Mesothelial cell of epicardium (in vitro differentiated cells): ENCODE measurements at regions not wholly inside any gene's neighbourhood (a gene's known extent, or its start where the extent isn't known, plus 50 kb on each side); places are given as distances from the start of the nearest gene placed in this dataset.

Experiments
- DNase-seq, 2 experiments: peaks; one replicate each; pipeline ENCODE4 v3.0.0; 2021; ENCODE audit warnings: low spot score in 2 of 2; ENCODE audit not compliant: unreplicated experiment in 2 of 2
- H3K27ac Mint-ChIP-seq: 2 replicates; pipeline ENCODE4 v1.8.0; 2021; ENCODE audit warnings: mixed read lengths
- H3K27me3 Mint-ChIP-seq: 2 replicates; pipeline ENCODE4 v1.8.0; 2021; ENCODE audit warnings: low read depth, mixed read lengths
- H3K36me3 Mint-ChIP-seq: 2 replicates; pipeline ENCODE4 v1.8.0; 2021; ENCODE audit warnings: mixed read lengths
- H3K4me1 Mint-ChIP-seq: 2 replicates; pipeline ENCODE4 v1.8.0; 2021; ENCODE audit warnings: mixed read lengths
- H3K4me3 Mint-ChIP-seq: 2 replicates; pipeline ENCODE4 v1.8.0; 2021; ENCODE audit warnings: mild to moderate bottlenecking, moderate library complexity, mixed read lengths
- H3K9me3 Mint-ChIP-seq: 2 replicates; pipeline ENCODE4 v1.8.0; 2021; ENCODE audit warnings: mixed read lengths
- TF ChIP-seq, protein P1 (sequence below): fragments of 200-600 bp; sonication (generic); IDR thresholded peaks from one replicate; pipeline ENCODE4 v1.5.0; 2021; ENCODE audit warnings: antibody characterized with exemption; ENCODE audit not compliant: unreplicated experiment

DNA sequence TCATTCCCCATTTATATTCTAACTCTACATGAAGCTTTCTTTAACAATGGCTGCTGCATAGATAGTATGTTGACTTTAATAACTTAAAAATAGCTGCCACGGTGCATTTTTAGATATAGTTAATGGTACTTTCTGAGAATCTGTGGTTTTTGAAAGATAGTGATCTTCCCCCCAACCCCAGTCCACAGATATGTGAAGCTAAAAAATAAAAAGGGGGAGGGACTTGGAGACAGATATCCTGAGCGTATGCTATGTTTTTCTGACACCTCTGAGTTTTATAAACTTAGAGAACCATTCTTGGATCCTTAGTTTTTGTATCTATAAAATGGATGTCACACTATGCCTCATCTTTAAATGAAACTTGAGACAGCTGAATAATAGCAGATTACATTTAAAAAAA lies 120.5 kb downstream of the SNX18 start:
- Mint-ChIP-seq H3K27ac (no peak overlapping the region), H3K4me3 (no peak overlapping the region), H3K36me3 (no peaks in the 10 kb centered on the region), H3K4me1 (peaks cover 12% of the 10 kb centered on the region), H3K27me3 (no peaks in the 10 kb centered on the region), H3K9me3 (no peaks in the 10 kb centered on the region)
- TF ChIP-seq, protein P1, sequence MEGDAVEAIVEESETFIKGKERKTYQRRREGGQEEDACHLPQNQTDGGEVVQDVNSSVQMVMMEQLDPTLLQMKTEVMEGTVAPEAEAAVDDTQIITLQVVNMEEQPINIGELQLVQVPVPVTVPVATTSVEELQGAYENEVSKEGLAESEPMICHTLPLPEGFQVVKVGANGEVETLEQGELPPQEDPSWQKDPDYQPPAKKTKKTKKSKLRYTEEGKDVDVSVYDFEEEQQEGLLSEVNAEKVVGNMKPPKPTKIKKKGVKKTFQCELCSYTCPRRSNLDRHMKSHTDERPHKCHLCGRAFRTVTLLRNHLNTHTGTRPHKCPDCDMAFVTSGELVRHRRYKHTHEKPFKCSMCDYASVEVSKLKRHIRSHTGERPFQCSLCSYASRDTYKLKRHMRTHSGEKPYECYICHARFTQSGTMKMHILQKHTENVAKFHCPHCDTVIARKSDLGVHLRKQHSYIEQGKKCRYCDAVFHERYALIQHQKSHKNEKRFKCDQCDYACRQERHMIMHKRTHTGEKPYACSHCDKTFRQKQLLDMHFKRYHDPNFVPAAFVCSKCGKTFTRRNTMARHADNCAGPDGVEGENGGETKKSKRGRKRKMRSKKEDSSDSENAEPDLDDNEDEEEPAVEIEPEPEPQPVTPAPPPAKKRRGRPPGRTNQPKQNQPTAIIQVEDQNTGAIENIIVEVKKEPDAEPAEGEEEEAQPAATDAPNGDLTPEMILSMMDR, result no peak
- no peak for DNase-seq

DNA sequence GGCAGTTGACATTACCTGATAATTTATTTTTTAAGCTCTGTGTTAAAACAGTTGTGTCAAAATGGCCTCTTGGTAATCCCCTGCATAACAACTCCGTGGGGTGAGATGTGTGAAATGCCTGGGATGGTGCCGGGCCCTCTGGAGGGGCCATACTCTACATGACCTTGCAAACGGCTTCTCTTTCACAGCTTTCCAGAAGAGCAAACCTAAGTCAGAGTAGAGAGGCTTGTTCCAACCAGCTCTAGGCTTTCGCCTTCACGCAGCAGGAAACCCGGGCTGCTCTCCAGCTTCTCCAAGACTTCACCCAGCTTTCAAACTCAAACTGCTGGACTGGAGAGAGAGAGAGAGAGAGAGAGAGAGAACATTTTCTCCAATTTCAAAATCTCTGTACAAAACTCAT lies 120.1 kb downstream of the SNX18 start:
- H3K9me3 Mint-ChIP-seq, result no peaks in the 10 kb centered on the region
- no peaks in the 10 kb centered on the region for H3K36me3 Mint-ChIP-seq
- DNase-seq, result no peak
- H3K4me3 Mint-ChIP-seq, result no peak overlapping the region
- H3K27me3 Mint-ChIP-seq, result no peaks in the 10 kb centered on the region
- TF ChIP-seq, protein P1, result no peak
- peaks cover 12% of the 10 kb centered on the region for H3K4me1 Mint-ChIP-seq
- no peak overlapping the region for H3K27ac Mint-ChIP-seq

DNA sequence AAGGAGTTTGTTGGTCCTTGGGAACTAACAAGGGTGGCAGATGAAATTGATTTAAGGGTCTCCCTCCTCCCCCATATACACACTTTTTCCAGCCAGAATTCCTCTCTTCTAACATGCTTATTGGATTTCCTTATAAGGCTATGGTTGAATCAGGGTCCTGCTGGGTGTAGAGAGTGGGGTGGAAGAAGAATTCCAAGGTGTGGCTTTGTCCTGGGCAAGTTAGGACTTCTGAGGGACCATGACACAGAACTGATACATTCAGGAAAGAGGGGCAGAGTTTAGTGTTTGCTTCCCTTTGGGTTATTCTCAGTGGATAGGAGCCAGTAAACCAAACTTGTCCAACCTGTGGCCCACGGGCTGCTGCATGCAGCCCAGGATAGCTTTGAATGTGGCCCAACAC lies 116.5 kb downstream of the SNX18 start:
- DNase-seq, result no peak
- Mint-ChIP-seq H3K4me1 (peaks cover 4% of the 10 kb centered on the region), H3K27ac (no peak overlapping the region), H3K4me3 (no peak overlapping the region), H3K36me3 (no peaks in the 10 kb centered on the region), H3K9me3 (peaks cover 10% of the 10 kb centered on the region), H3K27me3 (peaks cover 2% of the 10 kb centered on the region)
- TF ChIP-seq, protein P1, result no peak

DNA sequence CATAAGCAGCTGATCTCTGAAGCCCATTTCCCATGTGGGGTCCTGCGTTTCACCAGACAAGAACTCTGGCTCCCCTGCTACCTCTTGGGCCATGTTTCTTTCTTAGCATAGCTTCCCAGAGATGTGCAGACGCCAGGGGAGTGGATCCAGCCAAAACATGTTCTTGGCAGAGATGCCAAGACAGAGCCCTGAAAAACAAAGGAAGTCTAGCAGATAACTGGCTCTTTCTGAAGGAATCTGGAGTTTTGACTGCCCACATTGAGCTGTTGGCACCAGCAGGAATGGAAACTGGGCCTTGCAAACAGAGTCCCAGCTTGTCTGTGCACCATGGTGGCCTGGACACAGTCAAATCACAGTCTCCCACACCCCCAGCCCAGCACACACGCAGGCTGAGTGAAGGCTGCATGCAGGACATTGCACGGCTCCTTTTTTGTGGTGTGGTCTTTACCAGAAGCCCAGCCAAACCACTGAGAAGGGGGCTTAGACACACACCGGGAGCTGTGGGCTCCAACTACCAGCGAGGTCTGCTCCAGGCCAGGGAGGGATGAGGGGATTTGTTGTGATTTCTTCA lies 114.7 kb downstream of the SNX18 start:
- H3K9me3 Mint-ChIP-seq, result peaks cover 10% of the 10 kb centered on the region
- H3K36me3 Mint-ChIP-seq, result no peaks in the 10 kb centered on the region
- peaks cover 8% of the 10 kb centered on the region for H3K27me3 Mint-ChIP-seq
- H3K4me3 Mint-ChIP-seq, result no peak overlapping the region
- TF ChIP-seq, protein P1, result no peak
- H3K4me1 Mint-ChIP-seq, result peaks cover 4% of the 10 kb centered on the region
- H3K27ac Mint-ChIP-seq, result no peak overlapping the region
- DNase-seq, result no peak

DNA sequence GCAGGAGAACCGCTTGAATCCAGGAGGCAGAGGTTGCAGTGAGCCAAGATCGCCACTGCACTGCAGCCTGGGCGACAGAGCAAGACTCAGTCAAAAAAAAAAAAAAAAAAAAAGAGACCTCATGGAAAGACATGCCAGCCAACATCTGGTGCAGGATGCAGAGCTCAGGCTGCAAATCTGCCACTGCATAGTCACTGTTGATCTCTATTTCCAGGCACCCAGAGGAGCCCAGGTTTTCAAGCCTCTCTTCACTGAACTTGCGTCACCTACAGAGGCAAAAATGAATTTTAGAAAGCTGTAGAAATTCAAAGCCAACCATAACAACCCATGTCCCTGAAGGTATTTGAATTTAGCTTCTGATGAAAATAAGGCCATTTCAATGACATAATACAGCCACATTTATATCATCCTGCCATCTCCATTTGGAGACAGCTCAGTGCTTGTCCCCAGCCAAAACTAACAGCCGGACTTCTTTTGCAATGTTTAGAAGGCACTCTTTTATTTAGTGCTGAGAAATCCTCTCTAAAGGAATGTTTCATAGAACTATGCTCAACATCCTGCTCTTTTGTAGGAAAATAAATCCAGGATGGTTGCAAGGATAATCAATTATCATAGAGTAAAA lies 113.3 kb downstream of the SNX18 start:
- Mint-ChIP-seq H3K27ac (no peak overlapping the region), H3K9me3 (peaks cover 10% of the 10 kb centered on the region), H3K4me1 (peaks cover 4% of the 10 kb centered on the region), H3K4me3 (no peak overlapping the region), H3K36me3 (no peaks in the 10 kb centered on the region), H3K27me3 (peaks cover 8% of the 10 kb centered on the region)
- TF ChIP-seq, protein P1, result no peak
- DNase-seq, result no peak
